HG03354 (cell line): ENCODE measurements at regions not wholly inside any gene's neighbourhood (a gene's known extent, or its start where the extent isn't known, plus 50 kb on each side); places are given as distances from the start of the nearest gene placed in this dataset.

Source experiments
- ATAC-seq: cut with Tn5 transposase; IDR thresholded peaks from one replicate; pipeline ENCODE4 v1.9.1; 2021; ENCODE audit warnings: mild to moderate bottlenecking; ENCODE audit not compliant: unreplicated experiment, poor library complexity, severe bottlenecking

- ATAC-seq, result no peak
These were observed 451.0 kb upstream of the SETBP1 start for GRCh38 chr18:44229693-44230108.

- no peak for ATAC-seq
These were observed 448.8 kb upstream of the SETBP1 start for GRCh38 chr18:44231936-44232335.

GRCh38 chr18:44232500-44232899, 448.2 kb upstream of the SETBP1 start:
- ATAC-seq, result no peak

- ATAC-seq, result no peak
These were observed 442.2 kb upstream of the SETBP1 start for GRCh38 chr18:44238454-44238853.

GRCh38 chr18:44238911-44239310, 441.8 kb upstream of the SETBP1 start:
- no peak for ATAC-seq

- ATAC-seq, result no peak
These were observed 439.7 kb upstream of the SETBP1 start for GRCh38 chr18:44241020-44241419.

- no peak for ATAC-seq
These were observed 435.7 kb upstream of the SETBP1 start for GRCh38 chr18:44245019-44245418.

GRCh38 chr18:44246001-44246400, 434.7 kb upstream of the SETBP1 start:
- ATAC-seq, result no peak

GRCh38 chr18:44258086-44258485, 422.6 kb upstream of the SETBP1 start:
- ATAC-seq, result no peak

- ATAC-seq, result no peak
These were observed 422.1 kb upstream of the SETBP1 start for GRCh38 chr18:44258576-44258975.

- ATAC-seq, result no peak
These were observed 421.1 kb upstream of the SETBP1 start for GRCh38 chr18:44259610-44260009.

- ATAC-seq, result no peak
These were observed 415.3 kb upstream of the SETBP1 start for GRCh38 chr18:44265437-44265836.

GRCh38 chr18:44273298-44273697, 407.4 kb upstream of the SETBP1 start:
- no peak for ATAC-seq

GRCh38 chr18:44280479-44280878, 400.2 kb upstream of the SETBP1 start:
- ATAC-seq, result no peak

- no peak for ATAC-seq
These were observed 394.6 kb upstream of the SETBP1 start for GRCh38 chr18:44286049-44286448.

GRCh38 chr18:44290366-44290977, 390.2 kb upstream of the SETBP1 start:
- no peak for ATAC-seq

GRCh38 chr18:44298566-44298965, 382.1 kb upstream of the SETBP1 start:
- no peak for ATAC-seq

GRCh38 chr18:44309185-44309584, 371.5 kb upstream of the SETBP1 start:
- ATAC-seq, result no peak

- no peak for ATAC-seq
These were observed 359.8 kb upstream of the SETBP1 start for GRCh38 chr18:44320619-44321460.

GRCh38 chr18:44321868-44322590, 358.7 kb upstream of the SETBP1 start:
- ATAC-seq, result no peak

GRCh38 chr18:44323125-44323524, 357.6 kb upstream of the SETBP1 start:
- ATAC-seq, result no peak
